C4-2B (cell line): ENCODE measurements at regions not wholly inside any gene's neighbourhood (a gene's known extent, or its start where the extent isn't known, plus 50 kb on each side); places are given as distances from the start of the nearest gene placed in this dataset.

Source experiments
- H3K27ac ChIP-seq: fragments of 450-650 bp; 2 replicates; pipeline ENCODE4 v1.5.1; 2017
- ZFX ChIP-seq: fragments of 450-650 bp; IDR thresholded peaks from 2 replicates; pipeline ENCODE4 v1.6.1; 2017
- TF ChIP-seq, protein P1 (sequence below): fragments of 450-650 bp; conservative IDR thresholded peaks from 2 replicates; pipeline ENCODE4 v1.5.1; 2017; ENCODE audit warnings: mild to moderate bottlenecking

DNA sequence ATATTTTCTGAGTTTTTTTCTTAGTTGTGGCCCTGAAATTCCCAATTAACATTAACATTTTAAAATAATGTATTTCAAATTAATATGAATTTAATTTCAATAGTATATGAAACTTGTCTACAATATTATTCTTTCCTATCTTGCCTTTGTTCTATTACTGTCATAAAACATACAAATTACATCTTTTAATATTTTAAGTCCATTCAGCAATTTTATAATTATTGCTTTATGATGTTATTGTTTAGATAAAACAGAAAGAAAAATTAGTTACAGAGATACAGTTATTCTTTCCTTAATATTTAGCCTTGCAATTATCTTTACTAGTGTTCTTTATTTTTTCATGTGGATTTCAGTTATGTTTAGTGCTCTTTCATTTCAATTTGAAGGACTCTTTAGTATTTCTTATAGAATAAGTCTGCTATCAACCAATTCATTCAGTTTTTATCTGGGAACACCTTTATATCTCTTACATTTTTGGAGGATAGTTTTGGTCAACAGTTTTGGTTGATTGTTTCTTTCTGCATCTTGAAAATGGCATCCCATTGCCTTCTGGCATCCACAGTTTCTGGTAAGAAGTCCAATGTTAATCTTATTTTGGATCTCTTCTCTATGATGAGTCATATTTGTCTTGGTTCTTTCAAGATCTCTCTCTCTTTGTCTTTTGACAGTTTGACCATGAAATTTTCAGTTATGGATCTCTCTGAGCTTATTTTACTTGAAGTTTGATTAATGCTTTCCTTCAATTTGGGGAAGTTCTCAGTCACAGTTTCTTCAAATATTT is 76.9 kb upstream of the CHST9 start:
- H3K27ac ChIP-seq, result no peak overlapping the region
- no peak for TF ChIP-seq ZFX
- TF ChIP-seq, protein P1, sequence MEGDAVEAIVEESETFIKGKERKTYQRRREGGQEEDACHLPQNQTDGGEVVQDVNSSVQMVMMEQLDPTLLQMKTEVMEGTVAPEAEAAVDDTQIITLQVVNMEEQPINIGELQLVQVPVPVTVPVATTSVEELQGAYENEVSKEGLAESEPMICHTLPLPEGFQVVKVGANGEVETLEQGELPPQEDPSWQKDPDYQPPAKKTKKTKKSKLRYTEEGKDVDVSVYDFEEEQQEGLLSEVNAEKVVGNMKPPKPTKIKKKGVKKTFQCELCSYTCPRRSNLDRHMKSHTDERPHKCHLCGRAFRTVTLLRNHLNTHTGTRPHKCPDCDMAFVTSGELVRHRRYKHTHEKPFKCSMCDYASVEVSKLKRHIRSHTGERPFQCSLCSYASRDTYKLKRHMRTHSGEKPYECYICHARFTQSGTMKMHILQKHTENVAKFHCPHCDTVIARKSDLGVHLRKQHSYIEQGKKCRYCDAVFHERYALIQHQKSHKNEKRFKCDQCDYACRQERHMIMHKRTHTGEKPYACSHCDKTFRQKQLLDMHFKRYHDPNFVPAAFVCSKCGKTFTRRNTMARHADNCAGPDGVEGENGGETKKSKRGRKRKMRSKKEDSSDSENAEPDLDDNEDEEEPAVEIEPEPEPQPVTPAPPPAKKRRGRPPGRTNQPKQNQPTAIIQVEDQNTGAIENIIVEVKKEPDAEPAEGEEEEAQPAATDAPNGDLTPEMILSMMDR, result no peak

DNA sequence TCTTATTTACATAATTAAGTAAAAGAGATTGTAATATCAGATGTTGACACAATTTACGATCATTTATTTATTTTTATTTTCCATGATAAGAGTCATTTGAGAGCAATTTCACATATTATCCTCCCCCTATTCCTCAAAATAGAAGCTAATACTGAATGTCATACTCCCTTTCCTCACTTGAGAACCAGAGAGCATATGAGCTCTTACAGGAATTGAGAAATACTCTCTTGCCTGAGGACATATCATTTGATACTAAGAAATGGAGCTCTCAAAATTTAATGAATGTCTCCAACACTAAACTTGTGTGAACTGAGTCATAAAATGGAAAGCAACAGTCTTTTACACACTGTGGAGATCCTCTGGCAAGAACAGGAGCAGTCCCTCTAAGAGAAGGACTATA is 68.5 kb upstream of the CHST9 start:
- TF ChIP-seq, protein P1, result no peak
- TF ChIP-seq ZFX, result no peak
- no peak overlapping the region for H3K27ac ChIP-seq

DNA sequence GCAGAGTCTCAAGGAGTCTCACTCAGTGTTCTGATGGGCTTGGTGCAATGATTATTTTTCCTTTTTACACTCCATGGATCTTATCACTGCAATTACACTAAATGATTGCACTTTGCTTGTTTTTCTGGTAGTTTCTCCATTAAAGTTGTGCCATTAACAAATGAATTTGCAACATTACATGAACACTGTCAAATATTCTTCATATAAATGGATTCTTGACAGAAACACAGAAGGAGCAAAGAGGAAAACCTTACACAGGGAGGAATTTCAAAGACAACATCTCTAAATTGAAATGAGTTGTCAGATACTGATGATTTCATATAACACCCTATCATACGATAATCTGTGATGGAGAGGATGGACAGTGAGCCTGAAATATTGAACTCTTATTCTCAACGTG is 65.4 kb upstream of the CHST9 start:
- H3K27ac ChIP-seq, result no peak overlapping the region
- no peak for TF ChIP-seq ZFX
- TF ChIP-seq, protein P1, result no peak

DNA sequence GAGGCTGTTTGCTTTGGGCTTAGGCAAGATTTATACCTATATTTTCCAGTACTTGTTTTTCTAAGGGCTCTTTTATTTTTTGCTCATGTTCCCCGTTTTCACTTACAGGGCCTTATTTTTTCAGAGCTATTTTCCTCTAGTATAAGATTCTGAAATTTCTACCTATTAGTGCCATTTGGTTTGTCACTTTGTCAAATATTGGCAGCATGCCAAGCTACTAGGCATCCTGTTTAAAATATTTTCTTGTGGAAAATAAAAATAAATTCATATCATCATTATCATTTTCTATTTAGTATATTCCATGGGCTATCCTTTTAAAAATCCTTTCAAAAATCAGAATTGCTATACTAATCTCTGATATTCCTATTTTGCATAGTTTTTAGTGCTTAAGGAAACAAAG is 64.8 kb upstream of the CHST9 start:
- no peak overlapping the region for H3K27ac ChIP-seq
- no peak for TF ChIP-seq ZFX
- TF ChIP-seq, protein P1, result no peak

DNA sequence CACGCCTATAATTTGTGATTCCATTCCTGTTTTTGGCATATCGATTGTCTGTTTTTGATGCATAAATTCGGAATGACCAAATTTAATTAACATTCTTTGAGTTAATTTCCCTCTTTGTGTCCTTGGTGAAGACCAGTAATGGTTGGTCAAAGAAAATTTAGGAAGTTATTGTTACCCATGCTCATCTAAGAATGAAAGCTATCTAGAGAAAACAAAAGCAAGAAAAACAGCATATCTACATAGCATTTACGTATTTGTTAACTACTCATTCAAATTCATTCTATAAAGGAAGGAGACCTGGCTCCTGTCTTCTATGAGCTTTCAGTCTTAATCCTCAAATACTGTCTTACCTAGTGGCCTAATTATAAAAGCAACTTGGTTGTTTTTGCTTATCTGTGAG is 59.2 kb upstream of the CHST9 start:
- H3K27ac ChIP-seq, result no peak overlapping the region
- TF ChIP-seq ZFX, result no peak
- TF ChIP-seq, protein P1, result no peak

DNA sequence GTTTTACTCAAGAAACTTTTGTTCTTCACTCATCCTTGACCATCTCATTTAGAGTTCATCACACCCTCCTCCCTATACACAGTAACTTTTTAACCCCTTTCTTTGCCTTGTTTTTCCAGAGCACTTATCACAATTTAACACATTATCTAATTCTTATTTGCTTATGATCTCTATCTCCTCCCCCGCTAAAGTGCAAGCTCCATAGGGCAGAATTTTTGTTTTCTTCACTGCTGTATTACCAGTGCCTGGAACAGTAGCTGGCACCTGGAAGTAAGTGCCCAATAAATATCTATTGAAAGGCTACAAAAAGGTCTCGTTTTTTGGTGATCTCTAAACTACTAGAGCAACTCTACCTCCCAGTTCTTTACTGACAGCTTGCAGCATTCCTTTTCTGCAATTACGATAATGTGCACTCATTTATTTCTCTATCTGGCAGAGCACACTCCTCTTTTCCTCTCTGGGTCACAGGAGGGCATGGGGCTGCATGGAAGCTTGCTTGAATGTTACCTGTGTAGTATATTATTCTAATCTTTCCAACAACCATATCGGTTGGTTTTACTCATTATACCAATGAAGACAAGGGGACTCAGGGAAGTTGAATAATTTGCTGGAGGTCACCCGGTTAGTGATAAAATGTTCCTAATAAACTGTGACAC is 57.4 kb upstream of the CHST9 start:
- TF ChIP-seq, protein P1, result no peak
- no peak for TF ChIP-seq ZFX

DNA sequence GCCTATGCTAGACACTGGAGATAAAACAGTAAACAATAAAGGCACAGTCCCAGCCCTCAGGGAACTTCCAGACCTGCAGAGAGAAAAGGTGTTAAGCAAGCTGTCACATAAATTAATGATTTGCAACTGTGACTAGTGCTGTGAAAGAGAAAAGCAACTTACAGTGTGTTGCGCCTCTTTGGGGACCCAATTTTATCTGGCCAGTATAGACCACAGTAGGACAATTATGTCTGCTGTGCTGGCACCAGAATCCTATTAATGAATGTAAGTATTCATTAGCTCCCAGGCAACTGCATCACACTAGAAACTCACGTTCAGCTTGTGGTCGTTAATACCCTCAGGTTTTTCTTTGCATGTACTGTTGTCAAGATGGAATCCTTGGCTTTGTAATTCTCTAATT is 55.3 kb upstream of the CHST9 start:
- TF ChIP-seq ZFX, result no peak
- TF ChIP-seq, protein P1, result no peak
- H3K27ac ChIP-seq, result no peak overlapping the region

More for the DNA sequence above, 57.4 kb upstream of the CHST9 start:
- H3K27ac ChIP-seq, result no peak overlapping the region
